Endodermal cell (in vitro differentiated cells): ENCODE measurements at regions not wholly inside any gene's neighbourhood (a gene's known extent, or its start where the extent isn't known, plus 50 kb on each side); places are given as distances from the start of the nearest gene placed in this dataset.

ENCODE experiments used
- DNase-seq: peaks from one replicate; pipeline ENCODE4 v3.0.0-alpha.2; 2017
- H3K27ac ChIP-seq: 2 replicates; pipeline ENCODE4 v1.5.1; 2013; ENCODE audit warnings: mild to moderate bottlenecking, low read depth, low read length, moderate library complexity
- H3K27me3 ChIP-seq: 2 replicates; pipeline ENCODE4 v1.6.1; 2013; ENCODE audit warnings: mild to moderate bottlenecking, low read length, moderate library complexity; ENCODE audit not compliant: insufficient read depth, control insufficient read depth, poor library complexity, severe bottlenecking
- H3K36me3 ChIP-seq: 2 replicates; pipeline ENCODE4 v1.7.0; 2013; ENCODE audit warnings: mild to moderate bottlenecking, low read length, moderate library complexity; ENCODE audit not compliant: control insufficient read depth, insufficient read depth
- H3K4me1 ChIP-seq: one replicate; pipeline ENCODE4 v1.7.0; 2013; ENCODE audit warnings: low read length; ENCODE audit not compliant: control insufficient read depth, insufficient read depth
- H3K4me3 ChIP-seq: 2 replicates; pipeline ENCODE4 v1.5.1; 2013; ENCODE audit warnings: mild to moderate bottlenecking, low read length, moderate library complexity
- H3K9ac ChIP-seq: 2 replicates; pipeline ENCODE4 v1.6.1; 2013; ENCODE audit warnings: mild to moderate bottlenecking, low read length, moderate library complexity; ENCODE audit not compliant: poor library complexity, severe bottlenecking; ENCODE audit errors: extremely low read depth
- H3K9me3 ChIP-seq: 2 replicates; pipeline ENCODE4 v1.6.1; 2013; ENCODE audit warnings: mild to moderate bottlenecking, low read length, moderate library complexity; ENCODE audit not compliant: control insufficient read depth
- H3K27ac Mint-ChIP-seq: 2 replicates; pipeline ENCODE4 v1.8.0; 2020; ENCODE audit warnings: mixed read lengths
- H3K27me3 Mint-ChIP-seq: 2 replicates; pipeline ENCODE4 v1.8.0; 2021; ENCODE audit warnings: mild to moderate bottlenecking, mixed read lengths; ENCODE audit not compliant: insufficient read depth
- H3K36me3 Mint-ChIP-seq: 2 replicates; pipeline ENCODE4 v1.8.0; 2020; ENCODE audit warnings: low read depth, mixed read lengths
- H3K4me1 Mint-ChIP-seq: 2 replicates; pipeline ENCODE4 v1.8.0; 2020; ENCODE audit warnings: mixed read lengths
- H3K4me3 Mint-ChIP-seq: 2 replicates; pipeline ENCODE4 v1.8.0; 2020; ENCODE audit warnings: mild to moderate bottlenecking, moderate library complexity, mixed read lengths
- H3K9me3 Mint-ChIP-seq: 2 replicates; pipeline ENCODE4 v1.8.0; 2020; ENCODE audit warnings: mild to moderate bottlenecking, mixed read lengths
- WGBS, 2 experiments: methylation state at CpG; one replicate each; pipeline versions ENCODE4 v1.1.5 to v1.1.7; 2013; ENCODE audit warnings: missing lambda C conversion rate in 2 of 2, mixed read lengths in 1 of 2; ENCODE audit not compliant: insufficient coverage in 1 of 2, insufficient read length in 1 of 2; 5-methylcytosine and 5-hydroxymethylcytosine counted together
- TF ChIP-seq, protein P1 (sequence below): fragments of 200-600 bp; sonication (generic); conservative IDR thresholded peaks from 2 replicates; pipeline ENCODE4 v1.5.0; 2021; ENCODE audit warnings: antibody characterized with exemption, mild to moderate bottlenecking

DNA sequence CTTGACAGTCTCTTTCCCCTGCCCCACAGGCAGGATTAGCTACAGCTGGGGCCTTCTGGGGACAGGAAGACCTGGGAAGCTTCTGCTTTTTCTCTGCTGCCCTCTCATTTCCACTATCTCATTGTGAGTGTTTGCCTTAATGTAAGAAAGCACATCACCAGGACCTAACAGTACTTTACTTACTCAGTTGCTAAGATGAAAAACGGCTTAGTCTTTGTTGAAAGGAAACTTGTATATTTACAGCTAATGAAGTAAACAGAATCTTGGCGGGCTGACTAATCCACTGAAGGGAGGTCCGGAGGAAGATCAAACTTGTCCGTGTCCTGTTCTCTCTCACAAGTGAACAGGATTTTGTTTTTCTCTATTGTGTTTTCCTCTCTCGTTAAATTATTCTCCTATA, 128.6 kb downstream of the SOD2 start:
- Histone ChIP-seq H3K9ac (no peak overlapping the region), H3K36me3 (no peaks in the 10 kb centered on the region), H3K9me3 (peaks cover 24% of the 10 kb centered on the region), H3K27me3 (no peaks in the 10 kb centered on the region), H3K4me1 (no peaks in the 10 kb centered on the region), H3K27ac (no peak overlapping the region), H3K4me3 (no peak overlapping the region)
- Mint-ChIP-seq H3K27me3 (no peaks in the 10 kb centered on the region), H3K9me3 (peaks cover 13% of the 10 kb centered on the region), H3K4me3 (no peak overlapping the region), H3K4me1 (no peaks in the 10 kb centered on the region), H3K36me3 (no peaks in the 10 kb centered on the region), H3K27ac (no peak overlapping the region)
- TF ChIP-seq, protein P1, sequence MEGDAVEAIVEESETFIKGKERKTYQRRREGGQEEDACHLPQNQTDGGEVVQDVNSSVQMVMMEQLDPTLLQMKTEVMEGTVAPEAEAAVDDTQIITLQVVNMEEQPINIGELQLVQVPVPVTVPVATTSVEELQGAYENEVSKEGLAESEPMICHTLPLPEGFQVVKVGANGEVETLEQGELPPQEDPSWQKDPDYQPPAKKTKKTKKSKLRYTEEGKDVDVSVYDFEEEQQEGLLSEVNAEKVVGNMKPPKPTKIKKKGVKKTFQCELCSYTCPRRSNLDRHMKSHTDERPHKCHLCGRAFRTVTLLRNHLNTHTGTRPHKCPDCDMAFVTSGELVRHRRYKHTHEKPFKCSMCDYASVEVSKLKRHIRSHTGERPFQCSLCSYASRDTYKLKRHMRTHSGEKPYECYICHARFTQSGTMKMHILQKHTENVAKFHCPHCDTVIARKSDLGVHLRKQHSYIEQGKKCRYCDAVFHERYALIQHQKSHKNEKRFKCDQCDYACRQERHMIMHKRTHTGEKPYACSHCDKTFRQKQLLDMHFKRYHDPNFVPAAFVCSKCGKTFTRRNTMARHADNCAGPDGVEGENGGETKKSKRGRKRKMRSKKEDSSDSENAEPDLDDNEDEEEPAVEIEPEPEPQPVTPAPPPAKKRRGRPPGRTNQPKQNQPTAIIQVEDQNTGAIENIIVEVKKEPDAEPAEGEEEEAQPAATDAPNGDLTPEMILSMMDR = no peak
- no peak for DNase-seq
- 91 to 93% methylated on average over 4 of the region's 5 CpGs for WGBS, 2 experiments

GRCh38 chr6:159557031-159557430, 136.0 kb downstream of the SOD2 start:
- H3K4me3 ChIP-seq = no peak overlapping the region
- peaks cover 5% of the 10 kb centered on the region for H3K27me3 Mint-ChIP-seq
- H3K27ac ChIP-seq = no peak overlapping the region
- H3K4me1 ChIP-seq = no peaks in the 10 kb centered on the region
- H3K36me3 Mint-ChIP-seq = no peaks in the 10 kb centered on the region
- no peaks in the 10 kb centered on the region for H3K9me3 Mint-ChIP-seq
- H3K4me1 Mint-ChIP-seq = no peaks in the 10 kb centered on the region
- TF ChIP-seq, protein P1 = no peak
- DNase-seq = no peak
- WGBS, 2 experiments = 74 to 83% methylated on average over 4 of the region's 4 CpGs
- no peak overlapping the region for H3K27ac Mint-ChIP-seq
- no peak overlapping the region for H3K4me3 Mint-ChIP-seq
- peaks cover 27% of the 10 kb centered on the region for H3K9me3 ChIP-seq
- no peaks in the 10 kb centered on the region for H3K27me3 ChIP-seq
- H3K9ac ChIP-seq = no peak overlapping the region
- H3K36me3 ChIP-seq = no peaks in the 10 kb centered on the region

DNA sequence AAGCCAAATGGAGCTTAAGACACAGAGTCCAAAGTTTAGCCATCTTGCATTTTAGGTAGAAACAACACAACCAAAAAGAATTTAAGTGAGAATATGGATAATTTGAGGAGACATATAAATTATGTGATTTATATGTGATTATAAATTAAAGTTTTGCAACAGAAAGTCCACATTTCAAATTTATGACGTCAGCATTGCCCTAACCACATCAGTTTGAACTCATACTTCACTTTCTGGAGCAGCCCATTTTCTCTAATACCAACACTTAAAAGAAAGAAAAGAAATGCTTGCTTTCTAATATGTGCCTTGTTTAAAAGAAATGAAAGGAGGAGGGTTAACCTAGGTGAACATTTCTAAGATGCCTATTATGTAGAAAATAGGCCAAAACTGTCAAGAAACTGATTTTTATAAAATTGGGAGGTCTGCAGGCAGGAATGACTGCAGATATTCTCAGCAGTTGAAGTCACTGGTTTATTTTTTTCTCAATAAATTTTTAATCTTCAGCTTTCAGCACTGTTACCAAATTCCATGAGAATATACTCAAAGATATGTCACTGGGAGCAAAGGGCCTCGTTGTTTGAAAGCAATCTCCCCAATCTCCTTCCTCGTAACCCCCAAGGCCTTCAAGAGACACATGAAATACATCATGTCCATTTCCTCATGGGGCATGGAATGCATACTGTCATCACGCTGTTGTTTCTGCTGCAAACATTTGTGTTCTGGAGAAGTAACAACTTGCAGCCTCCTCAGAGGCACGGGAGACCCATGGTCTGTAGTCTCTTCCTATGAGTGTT, 137.8 kb downstream of the SOD2 start:
- Histone ChIP-seq H3K9me3 (peaks cover 27% of the 10 kb centered on the region), H3K27me3 (no peaks in the 10 kb centered on the region), H3K9ac (no peak overlapping the region), H3K4me1 (no peaks in the 10 kb centered on the region), H3K4me3 (no peak overlapping the region), H3K36me3 (no peaks in the 10 kb centered on the region), H3K27ac (no peak overlapping the region)
- Mint-ChIP-seq H3K27ac (no peak overlapping the region), H3K36me3 (no peaks in the 10 kb centered on the region), H3K27me3 (peaks cover 10% of the 10 kb centered on the region), H3K4me1 (no peaks in the 10 kb centered on the region), H3K9me3 (no peaks in the 10 kb centered on the region), H3K4me3 (no peak overlapping the region)
- 67 to 87% methylated on average over 3 to 4 of the region's 5 CpGs for WGBS, 2 experiments
- DNase-seq = no peak
- TF ChIP-seq, protein P1 = no peak
